Lung microvascular endothelial cell (primary cell): ENCODE measurements at regions not wholly inside any gene's neighbourhood (a gene's known extent, or its start where the extent isn't known, plus 50 kb on each side); places are given as distances from the start of the nearest gene placed in this dataset.

Source experiments
- DNase-seq, 2 donors: peaks; one replicate each; pipeline versions ENCODE4 v3.0.0 to v3.0.0-alpha.2; 2010; ENCODE audit warnings: low read depth in 2 of 2

DNA sequence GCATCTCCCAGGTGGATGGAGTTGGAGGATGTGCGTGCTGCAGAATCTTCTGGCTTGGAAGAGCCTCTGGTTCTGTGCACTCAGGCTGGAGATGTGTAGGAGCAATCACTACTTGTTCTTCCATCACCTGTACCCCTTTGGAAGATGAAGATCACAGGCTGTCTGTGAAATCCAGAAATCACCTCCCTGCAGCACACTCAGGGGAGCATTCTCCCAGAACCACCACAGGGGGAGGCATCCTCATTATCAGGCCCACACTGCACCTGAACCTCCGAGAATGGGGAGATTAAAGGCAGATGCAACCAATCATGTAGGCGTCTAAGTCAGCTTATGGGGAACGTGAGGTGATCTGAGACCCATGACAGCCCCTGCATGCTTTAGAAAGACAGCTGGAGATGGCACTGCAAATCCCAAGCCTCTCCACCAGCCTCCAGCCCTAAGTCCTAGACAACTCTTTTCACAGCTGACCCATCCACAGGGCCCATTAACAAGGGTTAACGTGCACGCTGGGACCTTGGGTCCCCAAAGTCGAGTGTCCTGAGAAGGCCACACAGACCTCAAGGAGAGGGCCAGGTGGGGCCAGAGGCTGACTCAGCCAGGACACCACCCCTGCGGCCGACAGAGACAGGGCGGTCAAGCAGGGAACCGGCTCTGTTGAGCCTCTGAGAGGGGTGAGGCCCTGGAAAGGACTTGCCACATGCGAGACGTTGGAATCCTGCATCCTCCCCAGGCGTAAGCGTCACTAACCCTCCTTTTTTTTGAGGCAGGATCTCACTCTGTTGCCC, 314.9 kb downstream of the EIPR1 start:
- no peak for DNase-seq

DNA sequence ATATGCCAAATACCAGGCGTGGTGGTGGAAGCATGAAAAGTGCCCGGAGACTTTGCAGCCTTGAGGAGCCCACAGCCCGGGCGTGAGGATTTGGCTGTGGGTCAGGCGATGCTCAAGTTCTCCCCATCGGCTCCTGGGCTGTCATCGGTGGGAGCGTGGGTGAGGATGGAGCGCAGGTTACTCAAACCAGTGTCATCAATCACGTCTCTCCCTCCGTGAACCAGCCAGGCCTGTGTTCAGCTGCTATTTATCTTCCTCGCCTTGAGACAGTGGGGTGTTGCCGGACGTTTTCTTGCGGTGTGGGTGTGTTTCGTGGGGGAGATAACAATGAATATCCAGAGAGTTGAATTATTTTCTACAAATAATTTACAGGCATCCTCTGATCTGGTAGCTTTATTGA, 317.6 kb downstream of the EIPR1 start:
- no peak for DNase-seq

DNA sequence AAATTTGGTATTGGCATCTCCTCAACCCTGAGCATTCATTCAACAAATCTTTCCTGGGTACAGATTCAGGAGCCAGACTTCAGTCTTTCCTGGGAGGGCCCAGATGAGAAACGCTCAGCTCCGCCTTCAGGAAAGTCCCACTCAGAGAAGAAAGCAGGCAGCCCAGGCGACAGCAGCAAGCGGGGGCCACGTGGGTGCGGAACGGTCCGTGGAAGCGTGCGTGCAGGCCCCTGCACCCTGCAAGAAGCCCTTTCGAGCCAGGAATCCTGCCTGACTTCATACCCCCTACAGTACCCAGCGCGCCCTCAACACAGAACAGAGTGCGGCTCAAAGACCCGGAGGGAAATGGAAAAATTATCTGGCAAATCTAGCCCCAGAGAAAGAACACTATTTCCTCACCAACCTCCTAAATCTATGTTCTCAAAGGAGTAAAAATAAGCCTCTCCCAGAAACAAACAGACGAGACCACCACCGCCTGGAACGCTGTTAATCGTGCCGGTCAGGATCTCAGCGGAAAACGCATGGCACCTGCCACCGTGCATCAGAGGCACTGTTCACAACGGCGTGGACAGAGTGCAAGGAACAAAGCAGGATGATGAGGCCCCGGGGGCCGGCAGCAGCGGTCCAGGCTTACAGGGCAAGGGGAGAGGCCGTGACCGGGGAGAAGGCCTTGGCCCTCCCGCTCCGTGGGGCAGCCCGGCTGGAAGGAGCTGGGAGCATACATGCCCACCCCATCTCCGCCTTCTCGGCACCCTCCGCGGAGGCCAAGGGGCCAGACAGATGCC, 318.3 kb downstream of the EIPR1 start:
- DNase-seq: no peak

DNA sequence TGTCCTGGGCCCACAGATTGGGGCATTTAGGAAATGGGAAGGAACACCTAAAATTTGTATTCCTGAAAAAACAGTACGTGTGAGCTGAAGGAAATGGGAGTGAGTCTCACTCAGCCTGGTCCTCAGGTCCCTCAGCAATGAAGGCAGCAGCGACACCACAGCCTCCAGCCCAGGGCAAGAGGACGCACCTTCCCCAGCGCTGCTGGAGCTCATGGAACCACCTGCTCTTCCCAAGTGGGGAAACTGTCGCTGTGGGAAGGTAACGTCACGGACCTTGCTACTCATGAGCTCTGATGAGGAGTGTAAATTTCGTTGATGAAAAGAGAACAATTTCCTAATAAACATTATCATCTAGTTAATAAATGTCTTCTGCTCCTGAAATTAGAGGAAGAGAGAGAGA, 323.6 kb downstream of the EIPR1 start:
- no peak for DNase-seq

DNA sequence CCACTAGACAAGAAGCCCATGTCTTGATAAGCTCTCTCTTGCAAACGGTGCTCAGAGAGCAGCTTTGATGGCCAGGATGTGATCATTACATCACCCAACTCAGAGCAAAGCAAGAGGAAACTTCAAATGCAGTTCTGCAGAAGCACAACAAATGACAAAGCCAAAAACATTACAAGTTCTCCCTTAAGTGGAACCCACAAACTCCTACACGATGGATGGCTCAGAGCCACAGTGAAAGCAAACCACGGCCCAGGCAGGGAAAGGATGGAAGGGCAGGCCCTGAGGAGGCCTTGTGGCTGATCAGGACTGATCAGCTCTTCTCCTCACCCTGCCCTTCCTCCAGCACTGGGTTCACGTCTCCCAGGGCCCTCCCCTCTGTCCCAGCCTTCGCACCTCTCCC, 326.4 kb downstream of the EIPR1 start:
- DNase-seq: no peak

DNA sequence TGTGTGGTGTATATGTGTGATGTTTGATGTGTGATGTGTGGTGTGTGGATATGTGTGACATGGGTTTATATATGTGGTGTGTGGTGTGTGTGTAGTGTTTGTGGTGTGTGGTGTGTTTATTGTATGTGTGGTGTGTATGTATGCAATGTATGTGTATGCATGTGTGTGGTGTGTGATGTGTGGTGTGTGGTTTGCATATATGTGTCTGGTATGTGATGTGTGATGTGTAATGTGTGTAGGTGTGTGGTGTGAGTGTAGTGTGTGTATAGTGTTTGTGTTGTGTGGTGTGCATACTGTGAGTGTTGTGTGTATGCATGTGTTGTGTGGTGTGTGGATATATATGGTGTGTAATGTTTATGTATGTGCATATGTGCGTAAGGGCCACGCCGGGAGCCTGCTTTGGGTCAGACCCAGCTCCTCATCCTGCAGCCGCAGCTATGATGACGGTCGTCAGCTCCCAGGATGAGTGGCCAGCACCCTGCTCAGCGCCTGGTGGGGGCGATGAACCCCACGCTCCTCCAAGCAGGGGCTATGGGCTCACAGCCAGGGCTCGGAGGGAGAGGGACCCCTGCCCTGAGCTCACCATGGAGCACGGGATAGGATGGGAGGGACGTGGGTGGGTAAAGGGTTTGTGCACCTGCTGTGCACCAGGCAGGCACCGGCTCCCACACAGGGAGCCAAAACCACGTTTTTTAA, 331.3 kb downstream of the EIPR1 start:
- no peak for DNase-seq

DNA sequence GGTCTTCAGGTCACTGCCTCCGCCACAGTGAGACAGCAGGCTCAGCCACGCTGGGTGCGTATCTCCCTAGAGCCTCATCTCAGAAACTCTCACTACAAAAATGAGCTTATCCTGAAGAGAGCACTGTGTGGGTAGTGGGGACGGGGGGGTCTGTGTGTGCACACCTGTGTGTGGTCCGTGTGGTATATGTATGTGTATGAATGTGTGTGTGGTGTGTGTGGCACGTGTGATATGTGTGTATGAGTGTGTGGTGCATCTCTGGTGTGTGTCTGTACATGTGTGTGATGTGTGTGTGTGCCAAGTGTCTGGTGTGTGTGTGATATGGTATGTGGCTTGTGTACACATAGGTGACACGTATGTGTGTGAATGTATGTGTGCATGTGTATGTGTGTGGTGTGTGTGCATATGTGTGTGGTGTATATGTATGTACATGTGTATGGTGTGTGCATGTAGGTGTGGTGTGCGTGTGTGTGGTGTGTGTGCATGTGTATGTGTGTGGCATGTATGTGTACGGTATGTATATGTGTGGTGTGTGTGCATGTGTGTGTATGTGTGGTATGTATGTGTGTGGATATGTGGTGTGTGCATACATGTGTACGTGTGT, 332.2 kb downstream of the EIPR1 start:
- no peak for DNase-seq

DNA sequence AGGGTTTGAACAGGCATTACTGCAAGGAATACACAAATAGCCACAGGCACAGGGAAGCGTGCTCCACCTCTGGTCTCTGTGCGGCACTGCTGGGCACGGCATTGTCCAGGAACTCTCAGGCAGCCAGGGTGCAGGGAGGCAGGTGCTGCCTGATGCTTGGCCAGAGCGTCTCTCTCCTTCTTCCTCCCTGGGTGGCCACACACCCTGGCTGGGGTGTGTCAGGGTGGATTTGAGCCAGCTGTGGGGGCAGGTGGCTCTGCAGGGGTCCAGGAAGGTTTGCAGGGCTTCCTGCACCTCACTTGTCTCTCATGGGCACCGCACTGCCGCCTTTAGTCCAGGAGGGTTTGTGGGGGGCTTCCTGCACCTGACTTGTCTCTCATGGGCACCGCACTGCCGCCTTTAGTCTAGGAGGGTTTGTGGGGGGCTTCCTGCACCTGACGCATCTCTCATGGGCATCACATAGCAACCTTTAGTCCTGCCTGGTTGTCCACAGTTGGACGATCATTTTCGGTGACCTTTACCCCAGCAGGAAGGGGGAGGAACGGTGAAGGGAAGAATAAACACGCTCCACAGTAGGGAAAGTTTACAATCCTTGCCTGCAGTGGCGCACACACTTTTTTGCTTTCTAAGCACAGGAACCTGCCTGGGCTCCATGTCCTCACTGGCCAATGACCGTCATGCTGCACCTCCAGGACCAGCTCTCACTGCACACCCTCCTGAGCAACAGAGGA, 332.9 kb downstream of the EIPR1 start:
- DNase-seq: no peak

DNA sequence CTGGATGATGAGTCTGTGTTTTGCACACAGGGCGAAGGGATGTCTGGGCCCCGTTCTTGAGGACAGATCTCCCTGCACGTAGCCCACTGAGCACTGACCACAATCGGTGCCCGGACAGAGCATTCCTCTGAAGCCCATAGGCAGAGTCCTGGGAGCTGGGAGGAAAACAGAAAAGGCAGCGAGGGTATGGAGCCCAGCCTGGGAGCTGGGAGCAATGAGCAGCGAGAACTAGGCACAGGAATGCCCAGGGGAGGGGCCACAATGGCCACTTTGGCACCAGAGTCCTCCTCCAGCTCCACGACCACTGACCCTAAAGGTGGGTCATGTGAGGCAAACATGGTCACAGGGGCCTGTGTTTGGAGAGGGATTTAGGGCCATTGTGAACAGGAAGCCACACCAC, 333.9 kb downstream of the EIPR1 start:
- DNase-seq: no peak

DNA sequence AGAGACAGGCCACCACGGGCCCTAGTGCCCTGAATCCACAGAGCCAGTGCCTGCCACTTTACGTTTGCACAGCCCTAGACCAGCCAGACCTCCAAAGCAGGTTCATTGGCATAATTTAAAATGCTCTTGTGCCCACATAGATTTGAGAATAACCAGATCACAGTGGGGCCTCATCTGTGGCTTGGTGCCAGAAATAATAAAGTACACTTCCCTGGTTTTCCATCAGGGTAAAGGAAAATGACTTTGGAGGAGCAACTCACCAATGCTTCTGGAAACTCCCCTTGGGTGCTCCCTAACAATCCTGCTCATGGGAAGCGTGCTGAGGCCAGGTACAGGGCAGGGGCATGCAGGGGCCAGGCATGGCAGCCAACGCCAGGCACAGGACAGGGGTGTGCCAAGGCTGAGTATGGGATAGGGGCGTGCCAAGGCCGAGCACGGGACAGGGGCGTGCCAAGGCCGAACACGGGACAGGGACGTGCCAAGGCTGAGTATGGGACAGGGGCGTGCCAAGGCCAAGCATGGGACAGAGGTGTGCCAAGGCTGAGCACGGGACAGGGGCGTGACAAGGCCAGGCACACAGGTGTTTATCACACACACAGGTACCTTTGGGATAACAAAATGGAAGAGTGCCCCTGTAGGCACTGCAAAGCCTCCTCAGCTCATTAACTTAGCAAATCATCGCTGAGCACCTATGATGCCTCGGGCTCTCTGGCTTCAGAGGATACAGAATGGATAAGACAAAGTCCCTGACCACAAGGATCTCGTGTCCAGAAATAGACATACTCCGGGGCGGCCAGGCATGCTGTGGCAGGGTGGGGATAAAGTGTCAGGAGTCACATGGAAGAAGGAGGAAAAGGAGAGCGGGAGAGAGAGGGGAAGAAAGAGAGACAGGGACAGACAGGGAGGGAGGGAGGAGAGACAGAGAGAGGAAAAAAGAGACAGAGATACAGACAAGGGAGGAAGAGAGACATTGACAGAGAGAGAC, 334.7 kb downstream of the EIPR1 start:
- no peak for DNase-seq

DNA sequence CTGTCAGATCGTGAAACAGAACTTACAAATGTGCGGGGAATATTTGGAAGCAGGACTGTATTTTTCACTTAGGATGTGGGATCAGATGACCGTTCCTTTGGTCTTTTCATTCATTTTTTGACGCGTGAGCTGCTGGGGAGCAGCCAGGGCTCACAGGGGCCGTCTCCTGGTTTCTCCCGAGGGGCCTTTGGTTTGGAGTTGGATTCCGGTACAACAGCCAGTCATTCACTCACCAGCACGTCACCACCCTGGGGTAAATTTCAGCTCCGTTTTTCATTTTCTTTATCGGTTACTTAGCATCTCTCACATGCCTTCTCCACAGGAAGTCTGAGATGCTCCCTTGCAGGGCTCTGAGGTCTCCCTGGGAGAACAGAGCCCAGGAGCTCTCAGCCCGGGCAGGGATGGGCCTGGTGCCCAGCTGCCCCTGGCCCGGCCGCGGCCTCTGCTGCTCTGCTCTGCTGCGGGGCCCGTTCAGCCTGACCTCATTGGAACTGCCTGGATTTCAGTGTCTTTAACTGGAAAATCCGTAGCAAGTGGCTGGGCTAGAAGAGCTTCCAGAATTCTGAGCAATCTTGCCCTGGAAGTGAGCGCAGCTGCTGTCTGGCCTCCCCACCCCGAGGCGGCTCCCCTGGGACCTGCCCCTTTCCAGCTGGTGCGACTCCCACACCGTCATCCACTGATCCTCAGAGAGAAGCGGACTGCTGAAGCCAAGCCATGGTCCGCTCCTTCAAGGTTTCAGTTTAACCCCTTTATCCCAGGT, 335.6 kb downstream of the EIPR1 start:
- no peak for DNase-seq

DNA sequence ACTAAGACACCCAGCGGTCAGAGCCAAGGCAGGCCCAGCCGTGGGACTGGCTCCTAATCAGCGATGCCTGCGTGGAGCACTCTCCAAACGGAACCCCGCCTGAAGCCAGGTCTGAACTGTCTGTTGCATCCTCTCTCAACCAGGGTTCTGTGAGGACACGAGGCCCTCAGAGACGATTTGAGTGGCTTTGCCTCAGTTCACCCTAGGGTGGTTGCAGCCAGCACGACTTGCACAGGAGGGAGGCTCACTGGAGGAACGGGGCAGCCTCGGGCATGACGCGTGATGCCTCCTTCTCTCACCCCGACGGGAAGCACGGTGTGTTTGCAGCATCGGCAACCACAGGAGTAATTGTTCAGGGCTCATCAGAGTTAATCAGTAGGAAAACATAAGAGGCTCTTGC, 336.4 kb downstream of the EIPR1 start:
- no peak for DNase-seq

DNA sequence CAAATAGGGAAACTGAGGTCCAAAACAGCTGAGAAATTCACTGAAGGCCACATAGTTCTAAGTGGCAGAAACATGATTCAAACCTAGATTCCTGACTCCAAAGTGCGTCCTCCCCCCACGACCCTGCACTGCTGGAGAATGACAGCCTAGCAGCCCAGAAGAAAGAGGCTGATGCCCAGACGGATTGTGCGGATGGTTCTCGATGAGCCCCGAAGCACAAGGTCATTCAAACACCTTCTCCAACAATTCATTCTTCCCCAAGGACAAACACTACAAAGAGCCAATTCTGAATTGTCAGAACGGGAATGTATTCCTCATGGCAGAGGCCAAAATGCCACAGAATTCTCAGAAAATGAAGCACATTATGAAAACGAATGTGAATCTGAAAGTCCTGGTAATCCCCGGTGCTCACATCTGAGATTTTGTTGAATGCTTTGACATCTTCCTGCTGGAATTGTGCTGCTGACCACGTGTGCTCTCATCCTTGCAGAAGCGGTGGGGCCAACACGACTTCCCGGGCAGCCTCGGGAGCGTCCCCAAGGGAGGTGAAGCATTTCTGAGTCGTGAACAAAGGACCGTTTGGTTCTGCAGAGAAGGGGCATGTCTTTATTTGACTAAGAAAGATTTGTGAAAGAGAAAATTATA, 337.0 kb downstream of the EIPR1 start:
- no peak for DNase-seq

DNA sequence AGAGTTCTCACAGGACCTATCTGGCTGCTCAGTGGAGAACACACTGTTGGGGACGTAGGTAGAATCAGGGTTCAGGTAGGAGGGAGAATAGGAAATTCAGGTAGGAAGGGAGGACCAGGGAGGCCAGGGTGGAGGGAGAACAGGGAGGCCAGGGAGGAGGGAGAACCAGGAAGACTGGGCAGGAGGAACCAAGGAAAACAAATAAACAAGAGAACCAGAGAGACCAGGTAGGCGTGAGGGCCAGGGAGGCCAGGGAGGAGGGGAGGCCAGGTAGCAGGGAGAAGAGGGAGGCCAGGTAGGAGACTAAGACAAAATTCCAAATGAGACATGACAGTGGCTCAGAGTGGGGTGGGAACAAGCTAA, 337.6 kb downstream of the EIPR1 start:
- no peak for DNase-seq

DNA sequence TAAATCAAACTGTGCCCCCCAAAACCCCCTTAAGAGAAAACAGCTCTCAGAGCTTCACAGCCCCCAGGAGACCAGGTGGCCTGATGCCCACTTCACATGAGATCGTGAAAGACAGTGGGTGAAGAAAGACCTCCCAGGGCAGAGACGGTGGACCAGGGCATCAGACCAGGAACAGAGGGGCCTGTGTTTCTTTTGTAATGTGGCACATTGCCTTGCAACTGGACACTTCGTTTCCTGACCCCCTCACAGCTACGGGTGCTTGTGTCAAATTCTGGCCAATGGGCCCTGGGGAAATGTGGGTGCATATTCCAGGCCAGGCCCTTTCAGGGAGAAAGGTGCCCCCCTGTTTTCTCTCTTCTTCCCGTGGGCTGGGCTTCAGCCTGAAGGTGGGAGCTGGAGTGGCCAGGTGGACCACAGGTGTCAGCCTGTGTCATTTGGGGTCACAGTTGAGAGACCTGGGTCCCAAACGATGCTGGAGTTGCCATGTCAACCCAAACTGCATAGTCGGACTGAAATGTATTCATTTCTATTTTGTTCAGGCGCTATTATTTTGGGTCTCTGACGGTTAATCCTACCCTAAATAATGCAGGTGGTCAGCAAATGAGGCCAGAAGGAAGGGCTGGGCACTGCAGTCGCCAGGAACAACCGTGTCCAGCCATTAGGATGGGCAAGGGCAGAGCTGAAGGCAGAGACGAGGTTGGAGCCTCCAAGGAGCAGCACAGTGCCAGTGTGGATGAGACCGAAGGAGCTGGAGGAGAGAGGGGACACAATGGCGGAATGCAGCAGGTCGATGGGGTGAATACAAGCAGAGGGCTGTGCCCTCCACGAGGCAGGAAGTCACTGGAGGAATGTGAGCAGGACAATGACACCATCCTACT, 338.2 kb downstream of the EIPR1 start:
- no peak for DNase-seq

DNA sequence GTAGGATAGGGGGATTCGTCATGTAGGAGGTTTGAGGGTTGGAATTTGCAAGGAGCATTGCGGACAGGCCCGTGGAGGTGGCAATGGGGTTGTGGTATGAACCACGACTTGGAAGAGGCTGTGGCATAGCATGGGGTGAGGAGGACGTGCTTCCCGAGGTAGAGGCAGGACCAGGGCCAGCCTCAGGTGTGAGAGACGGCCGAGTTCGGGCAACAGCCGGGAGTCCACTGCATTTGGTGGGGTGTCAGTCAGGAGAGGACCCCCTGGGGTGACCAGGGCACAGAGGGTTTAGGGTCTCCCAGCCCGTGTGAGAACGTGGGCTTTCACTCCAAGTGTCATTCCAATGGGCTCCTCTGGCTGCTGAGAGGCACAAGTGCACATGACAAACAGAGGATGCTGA, 339.0 kb downstream of the EIPR1 start:
- DNase-seq: no peak

DNA sequence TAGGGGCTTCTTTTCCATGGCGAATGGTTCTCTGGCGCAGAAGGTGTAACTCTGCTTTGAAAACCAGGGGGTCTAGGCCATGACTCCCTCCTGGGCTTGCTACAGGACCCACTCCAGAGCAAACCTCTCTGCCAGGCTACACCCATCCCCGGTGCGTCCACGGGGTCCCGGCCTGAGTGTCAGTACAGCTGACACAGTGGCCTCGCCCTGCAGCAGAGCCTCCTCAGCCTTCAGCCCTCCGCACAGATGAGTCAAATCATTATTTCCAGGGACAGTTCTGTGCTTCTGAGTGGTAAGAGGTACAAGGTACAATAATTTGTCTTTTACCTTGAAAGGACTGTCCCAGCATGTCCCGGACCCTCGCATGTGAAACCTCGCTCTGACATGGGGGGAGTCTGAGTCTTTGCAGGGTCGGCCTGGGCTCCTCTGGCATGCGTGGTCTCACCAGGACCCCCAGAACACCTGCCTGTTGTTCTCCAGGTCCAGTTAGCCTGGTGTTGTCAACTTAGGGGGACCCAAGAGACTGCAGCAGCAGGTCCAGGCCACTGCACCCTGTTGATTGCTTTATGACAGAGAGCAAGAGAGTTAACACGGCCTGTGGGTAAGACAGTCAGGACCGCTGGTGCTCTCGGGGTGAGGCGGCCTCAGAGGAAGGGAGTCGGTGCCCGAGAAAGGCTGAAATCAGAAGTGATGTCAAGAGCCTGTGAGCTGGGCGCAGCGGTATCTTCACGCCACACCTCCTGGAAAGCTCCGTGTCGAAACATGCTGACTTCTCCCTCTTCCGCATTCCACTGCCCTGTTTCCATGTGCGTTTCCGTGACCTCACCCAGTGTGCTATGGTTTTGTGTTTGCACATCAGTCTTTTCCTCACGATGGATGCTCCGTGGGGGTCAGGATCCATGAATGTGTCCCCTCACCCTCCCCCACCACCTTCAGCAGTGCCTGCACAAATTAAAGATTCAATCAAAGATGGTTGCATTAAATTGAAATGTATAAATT, 340.1 kb downstream of the EIPR1 start:
- no peak for DNase-seq
